ENCODE measurements at regions not wholly inside any gene's neighbourhood (a gene's known extent, or its start where the extent isn't known, plus 50 kb on each side); places are given as distances from the start of the nearest gene placed in this dataset.

DNA sequence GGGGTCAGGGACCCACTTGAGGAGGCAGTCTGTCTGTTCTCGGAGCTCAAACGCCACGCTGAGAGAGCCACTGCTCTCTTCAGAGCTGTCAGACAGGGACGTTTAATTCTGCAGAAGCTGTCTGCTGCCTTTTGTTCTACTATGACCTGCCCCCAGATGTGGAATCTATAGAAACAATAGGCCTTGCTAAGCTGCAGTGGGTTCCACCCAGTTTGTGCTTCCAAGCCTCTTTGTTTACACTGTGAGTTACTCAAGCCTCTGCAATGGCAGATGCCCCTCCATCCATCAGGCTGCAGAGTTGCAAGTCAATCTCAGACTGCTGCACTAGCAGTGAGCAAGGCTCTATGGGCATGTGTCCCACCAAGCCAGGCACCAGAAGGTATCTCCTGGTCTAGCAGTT is 158.1 kb downstream of the DTHD1 start:
- Histone ChIP-seq H3K27me3 (no peaks in the 10 kb centered on the region), H3K4me3 (no peak overlapping the region), H3K4me1 (ENCODE audit: low read depth) (no peaks in the 10 kb centered on the region), H3K36me3 (no peaks in the 10 kb centered on the region), H3K9me3 (ENCODE audit: low read depth) (no peaks in the 10 kb centered on the region), H3K27ac (no peak overlapping the region)
- TF ChIP-seq, protein P1, sequence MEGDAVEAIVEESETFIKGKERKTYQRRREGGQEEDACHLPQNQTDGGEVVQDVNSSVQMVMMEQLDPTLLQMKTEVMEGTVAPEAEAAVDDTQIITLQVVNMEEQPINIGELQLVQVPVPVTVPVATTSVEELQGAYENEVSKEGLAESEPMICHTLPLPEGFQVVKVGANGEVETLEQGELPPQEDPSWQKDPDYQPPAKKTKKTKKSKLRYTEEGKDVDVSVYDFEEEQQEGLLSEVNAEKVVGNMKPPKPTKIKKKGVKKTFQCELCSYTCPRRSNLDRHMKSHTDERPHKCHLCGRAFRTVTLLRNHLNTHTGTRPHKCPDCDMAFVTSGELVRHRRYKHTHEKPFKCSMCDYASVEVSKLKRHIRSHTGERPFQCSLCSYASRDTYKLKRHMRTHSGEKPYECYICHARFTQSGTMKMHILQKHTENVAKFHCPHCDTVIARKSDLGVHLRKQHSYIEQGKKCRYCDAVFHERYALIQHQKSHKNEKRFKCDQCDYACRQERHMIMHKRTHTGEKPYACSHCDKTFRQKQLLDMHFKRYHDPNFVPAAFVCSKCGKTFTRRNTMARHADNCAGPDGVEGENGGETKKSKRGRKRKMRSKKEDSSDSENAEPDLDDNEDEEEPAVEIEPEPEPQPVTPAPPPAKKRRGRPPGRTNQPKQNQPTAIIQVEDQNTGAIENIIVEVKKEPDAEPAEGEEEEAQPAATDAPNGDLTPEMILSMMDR (IDR thresholded peaks at IDR 0.05; ENCODE audit: low read depth, low read length): no peak
- no peak for DNase-seq (ENCODE audit: low read depth in 1 of 2, low spot score in 1 of 2)

DNA sequence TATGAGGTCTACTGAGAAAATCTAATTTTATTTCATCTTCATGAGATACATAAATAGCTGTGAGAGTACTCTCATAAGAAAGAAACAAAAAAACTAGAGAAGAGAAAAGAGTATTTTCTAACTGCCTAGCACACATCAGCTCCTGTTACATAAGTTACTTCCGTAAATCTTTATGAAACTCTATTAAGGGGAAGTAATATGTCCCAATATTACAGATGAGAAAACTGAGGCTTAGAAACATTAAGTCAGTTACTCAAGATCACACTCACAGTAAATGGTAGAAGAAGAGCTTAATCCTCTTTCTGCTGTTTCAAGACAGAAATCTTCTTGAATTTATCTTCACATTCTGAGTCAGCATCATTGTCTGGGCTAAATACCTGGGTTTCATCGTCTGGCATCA is 164.1 kb downstream of the DTHD1 start:
- Histone ChIP-seq H3K4me3 (no peak overlapping the region), H3K27ac (no peak overlapping the region), H3K9me3 (ENCODE audit: low read depth) (no peaks in the 10 kb centered on the region), H3K27me3 (no peaks in the 10 kb centered on the region), H3K4me1 (ENCODE audit: low read depth) (no peaks in the 10 kb centered on the region), H3K36me3 (no peaks in the 10 kb centered on the region)
- no peak for DNase-seq (ENCODE audit: low read depth in 1 of 2, low spot score in 1 of 2)
- TF ChIP-seq, protein P1 (IDR thresholded peaks at IDR 0.05; ENCODE audit: low read depth, low read length): no peak

DNA sequence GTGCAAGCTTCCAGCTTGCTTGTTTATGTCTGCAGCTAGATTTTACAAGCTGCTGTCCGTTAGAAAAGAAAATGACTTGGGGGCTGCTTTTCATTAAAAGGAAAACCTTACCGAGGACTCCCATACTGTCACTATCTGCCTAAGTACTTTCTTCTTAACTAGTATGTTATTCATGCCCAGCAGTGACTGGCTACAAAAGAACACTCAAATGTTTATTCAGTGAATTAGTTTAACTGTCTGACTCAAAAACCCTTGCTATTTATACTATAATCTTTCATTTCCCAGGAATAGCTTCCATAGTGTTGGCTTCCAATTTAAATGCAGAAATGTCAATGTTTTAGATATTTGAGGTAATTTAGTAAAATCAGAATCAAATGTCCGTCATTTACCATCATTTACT is 164.9 kb downstream of the DTHD1 start:
- no peak overlapping the region for H3K27ac ChIP-seq
- no peaks in the 10 kb centered on the region for H3K27me3 ChIP-seq
- no peaks in the 10 kb centered on the region for H3K9me3 ChIP-seq (ENCODE audit: low read depth)
- H3K4me3 ChIP-seq: no peak overlapping the region
- H3K36me3 ChIP-seq: no peaks in the 10 kb centered on the region
- TF ChIP-seq, protein P1 (IDR thresholded peaks at IDR 0.05; ENCODE audit: low read depth, low read length): no peak
- no peaks in the 10 kb centered on the region for H3K4me1 ChIP-seq (ENCODE audit: low read depth)
- no peak for DNase-seq (ENCODE audit: low read depth in 1 of 2, low spot score in 1 of 2)

- H3K4me3 ChIP-seq: no peak overlapping the region
- no peak overlapping the region for H3K27ac ChIP-seq
- TF ChIP-seq, protein P1 (IDR thresholded peaks at IDR 0.05; ENCODE audit: low read depth, low read length): no peak
- no peaks in the 10 kb centered on the region for H3K36me3 ChIP-seq
- no peaks in the 10 kb centered on the region for H3K4me1 ChIP-seq (ENCODE audit: low read depth)
- H3K9me3 ChIP-seq (ENCODE audit: low read depth): no peaks in the 10 kb centered on the region
- DNase-seq (ENCODE audit: low read depth in 1 of 2, low spot score in 1 of 2): no peak
- H3K27me3 ChIP-seq: no peaks in the 10 kb centered on the region
Observed at GRCh38 chr4:36461344-36461743, 179.9 kb downstream of the DTHD1 start.

GRCh38 chr4:36467670-36468069 is 186.3 kb downstream of the DTHD1 start:
- H3K4me1 ChIP-seq (ENCODE audit: low read depth): no peaks in the 10 kb centered on the region
- no peaks in the 10 kb centered on the region for H3K27me3 ChIP-seq
- no peaks in the 10 kb centered on the region for H3K9me3 ChIP-seq (ENCODE audit: low read depth)
- H3K27ac ChIP-seq: no peak overlapping the region
- DNase-seq (ENCODE audit: low read depth in 1 of 2, low spot score in 1 of 2): no peak
- no peaks in the 10 kb centered on the region for H3K36me3 ChIP-seq
- TF ChIP-seq, protein P1 (IDR thresholded peaks at IDR 0.05; ENCODE audit: low read depth, low read length): no peak
- H3K4me3 ChIP-seq: no peak overlapping the region

- no peak for DNase-seq (ENCODE audit: low read depth in 1 of 2, low spot score in 1 of 2)
- Histone ChIP-seq H3K4me1 (ENCODE audit: low read depth) (no peaks in the 10 kb centered on the region), H3K4me3 (no peak overlapping the region), H3K36me3 (no peaks in the 10 kb centered on the region), H3K27me3 (no peaks in the 10 kb centered on the region), H3K9me3 (ENCODE audit: low read depth) (no peaks in the 10 kb centered on the region), H3K27ac (no peak overlapping the region)
- TF ChIP-seq, protein P1 (IDR thresholded peaks at IDR 0.05; ENCODE audit: low read depth, low read length): no peak
Observed at GRCh38 chr4:36471903-36472302, 190.5 kb downstream of the DTHD1 start.
